Testis (tissue), 2 donors: ENCODE measurements at regions not wholly inside any gene's neighbourhood (a gene's known extent, or its start where the extent isn't known, plus 50 kb on each side); places are given as distances from the start of the nearest gene placed in this dataset.

Experiments used
- DNase-seq: peaks from one replicate; pipeline ENCODE4 v3.0.0-alpha.2; 2019
- H3K27ac ChIP-seq, 2 donors: fragments of 200-600 bp; sonication (generic); one replicate each; pipeline ENCODE4 v1.5.1; 2019
- H3K27me3 ChIP-seq: fragments of 200-600 bp; sonication (generic); one replicate; pipeline ENCODE4 v1.5.1; 2019
- H3K36me3 ChIP-seq: fragments of 200-600 bp; sonication (generic); one replicate; pipeline ENCODE4 v1.5.1; 2017; ENCODE audit warnings: low read depth; ENCODE audit errors: missing control alignments
- H3K4me1 ChIP-seq: fragments of 200-600 bp; sonication (generic); one replicate; pipeline ENCODE4 v1.5.1; 2019
- H3K4me3 ChIP-seq, 2 donors: fragments of 200-600 bp; sonication (generic); one replicate each; pipeline ENCODE4 v1.5.1; 2017 to 2019
- H3K9me3 ChIP-seq: fragments of 200-600 bp; sonication (generic); one replicate; pipeline ENCODE4 v1.5.1; 2017
- CTCF ChIP-seq, 3 experiments: fragments of 450-650 bp in 2 of 3; fragments of 200-600 bp in 1 of 3; sonication (generic) in 1 of 3; IDR thresholded peaks; one replicate each; pipeline ENCODE4 v1.5.1; 2016 to 2019; ENCODE audit warnings: antibody characterized with exemption in 3 of 3, mild to moderate bottlenecking in 2 of 3, moderate library complexity in 1 of 3
- POLR2A ChIP-seq: fragments of 450-650 bp; IDR thresholded peaks from one replicate; pipeline ENCODE4 v1.6.1; 2017; ENCODE audit warnings: antibody characterized with exemption, mild to moderate bottlenecking, moderate library complexity
- WGBS, 2 donors: methylation state at CpG; one replicate each; pipeline ENCODE4 v1.1.5; 2018; 5-methylcytosine and 5-hydroxymethylcytosine counted together
- intact Hi-C: fragments of 100-400 bp; cut with DNase I; formaldehyde crosslinking; loops from one replicate; pipeline ENCODE4 v1.15.1; 2023; ENCODE audit warnings: low total_unique reads

- intact Hi-C loops = no loop called here
- H3K9me3 ChIP-seq = no peaks in the 10 kb centered on the region
- DNase-seq = no peak
- no peaks in the 10 kb centered on the region for H3K27me3 ChIP-seq
- H3K27ac ChIP-seq = no peak overlapping the region
- H3K4me3 ChIP-seq = no peak overlapping the region
- no peaks in the 10 kb centered on the region for H3K36me3 ChIP-seq
- H3K4me1 ChIP-seq = peaks cover 4% of the 10 kb centered on the region
- TF ChIP-seq POLR2A (no peak), CTCF (IDR thresholded peaks at IDR 0.05) (no peak)
- WGBS, 2 donors = 80 to 91% methylated on average over 2 of the region's 2 CpGs
Measured at GRCh38 chr14:51518711-51519110, 133.0 kb upstream of the FRMD6 start.

- DNase-seq = no peak
- no peaks in the 10 kb centered on the region for H3K9me3 ChIP-seq
- peaks cover 4% of the 10 kb centered on the region for H3K4me1 ChIP-seq
- TF ChIP-seq POLR2A = no peak
- no peak for TF ChIP-seq CTCF (IDR thresholded peaks at IDR 0.05)
- WGBS, 2 donors = 74 to 82% methylated on average over 1 of the region's 1 CpG
- H3K27ac ChIP-seq = no peak overlapping the region
- no peaks in the 10 kb centered on the region for H3K36me3 ChIP-seq
- H3K4me3 ChIP-seq = no peak overlapping the region
- H3K27me3 ChIP-seq = no peaks in the 10 kb centered on the region
- intact Hi-C loops = no loop called here
Measured at GRCh38 chr14:51520087-51520486, 131.6 kb upstream of the FRMD6 start.

GRCh38 chr14:51521764-51522163 lies 129.9 kb upstream of the FRMD6 start:
- TF ChIP-seq POLR2A (no peak), CTCF (IDR thresholded peaks at IDR 0.05) (no peak)
- no peak overlapping the region for H3K27ac ChIP-seq
- H3K36me3 ChIP-seq = no peaks in the 10 kb centered on the region
- H3K4me3 ChIP-seq = no peak overlapping the region
- DNase-seq = no peak
- no peaks in the 10 kb centered on the region for H3K9me3 ChIP-seq
- no peaks in the 10 kb centered on the region for H3K4me1 ChIP-seq
- no peaks in the 10 kb centered on the region for H3K27me3 ChIP-seq
- intact Hi-C loops = no loop called here

GRCh38 chr14:51523243-51523642 lies 128.5 kb upstream of the FRMD6 start:
- TF ChIP-seq CTCF (IDR thresholded peaks at IDR 0.05) = no peak
- no peak for TF ChIP-seq POLR2A
- Histone ChIP-seq H3K4me1 (no peaks in the 10 kb centered on the region), H3K9me3 (no peaks in the 10 kb centered on the region), H3K27me3 (no peaks in the 10 kb centered on the region), H3K36me3 (no peaks in the 10 kb centered on the region), H3K4me3 (no peak overlapping the region), H3K27ac (no peak overlapping the region)
- 84 to 91% methylated on average over 4 of the region's 4 CpGs for WGBS, 2 donors
- DNase-seq = no peak
- intact Hi-C loops = no loop called here

- TF ChIP-seq CTCF (IDR thresholded peaks at IDR 0.05) (no peak), POLR2A (no peak)
- Histone ChIP-seq H3K9me3 (no peaks in the 10 kb centered on the region), H3K4me1 (no peaks in the 10 kb centered on the region), H3K27ac (no peak overlapping the region), H3K4me3 (no peak overlapping the region), H3K36me3 (no peaks in the 10 kb centered on the region), H3K27me3 (no peaks in the 10 kb centered on the region)
- WGBS, 2 donors = 87 to 94% methylated on average over 3 of the region's 3 CpGs
- DNase-seq = no peak
- intact Hi-C loops = no loop called here
Measured at GRCh38 chr14:51525739-51526138, 126.0 kb upstream of the FRMD6 start.
